GDM1 (cell line): ENCODE measurements at regions not wholly inside any gene's neighbourhood (a gene's known extent, or its start where the extent isn't known, plus 50 kb on each side); places are given as distances from the start of the nearest gene placed in this dataset.
A peak's percentile ranks its signal among the peaks of the same experiment; 100 is the strongest.
"Not testable (repeated sequence)": the region's sequence is repeated elsewhere in the genome, so short reads cannot be mapped to it uniquely, and the experiment has no call there.

Experiments
- DNase-seq: peaks from one replicate; lab custom pipeline; 2025; lab: John Stamatoyannopoulos, UW

DNA sequence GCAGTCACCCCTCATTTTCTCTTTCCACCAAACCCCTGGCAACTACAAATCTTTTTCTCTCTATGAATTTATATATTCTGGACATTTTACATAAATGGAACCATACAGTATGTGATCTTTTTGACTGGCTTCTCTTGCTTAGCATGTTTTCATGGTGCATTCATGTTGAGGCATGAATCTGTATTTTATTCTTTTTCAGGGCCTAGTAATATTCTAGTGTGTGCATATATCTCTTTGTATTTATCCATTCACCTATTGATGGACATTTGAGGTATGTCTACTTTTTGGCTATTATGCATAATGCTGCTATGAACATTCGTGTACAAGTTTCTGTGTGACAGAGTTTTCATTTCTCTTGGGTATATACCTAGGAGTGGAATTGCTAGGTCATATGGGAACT, 78.2 kb downstream of the HACD1 start:
- DNase-seq, result no peak

DNA sequence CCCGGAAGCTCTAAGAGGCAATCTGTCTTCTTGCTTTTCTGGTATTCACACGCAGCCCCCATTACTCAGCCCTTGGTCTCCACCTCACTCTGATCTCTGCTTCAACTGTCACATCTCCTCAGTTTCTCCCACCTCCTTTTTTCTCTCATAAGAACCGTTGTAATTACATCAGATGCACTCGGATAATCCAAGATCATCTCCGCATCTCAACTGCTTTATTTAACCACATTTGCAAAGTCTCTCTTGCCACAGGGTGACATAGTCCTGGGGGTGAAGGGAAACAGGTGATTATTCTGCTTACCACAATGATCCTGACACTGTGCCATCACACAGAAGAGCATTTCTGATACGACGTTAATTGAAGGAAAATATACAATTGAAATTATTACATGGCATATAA, 79.9 kb downstream of the HACD1 start:
- DNase-seq, result no peak

DNA sequence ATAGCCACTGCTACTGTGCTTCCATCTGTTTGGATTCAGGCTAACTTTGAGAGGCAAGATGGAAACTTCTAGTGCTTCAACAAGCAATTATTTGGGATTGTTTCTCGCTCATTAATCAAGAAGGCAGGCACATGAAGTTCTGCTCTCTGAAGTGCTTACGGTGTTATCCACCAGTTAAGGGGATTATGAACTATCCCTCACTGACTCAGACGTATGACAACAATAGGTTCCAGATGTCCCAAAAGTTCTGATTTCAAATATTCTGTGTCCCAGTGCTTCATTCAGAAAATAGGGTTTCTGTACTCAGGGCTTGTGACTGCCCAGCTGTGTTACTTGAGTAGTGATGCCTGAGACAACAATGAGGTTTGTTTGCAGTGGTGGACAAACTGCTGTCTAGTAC, 81.0 kb downstream of the HACD1 start:
- no peak for DNase-seq

DNA sequence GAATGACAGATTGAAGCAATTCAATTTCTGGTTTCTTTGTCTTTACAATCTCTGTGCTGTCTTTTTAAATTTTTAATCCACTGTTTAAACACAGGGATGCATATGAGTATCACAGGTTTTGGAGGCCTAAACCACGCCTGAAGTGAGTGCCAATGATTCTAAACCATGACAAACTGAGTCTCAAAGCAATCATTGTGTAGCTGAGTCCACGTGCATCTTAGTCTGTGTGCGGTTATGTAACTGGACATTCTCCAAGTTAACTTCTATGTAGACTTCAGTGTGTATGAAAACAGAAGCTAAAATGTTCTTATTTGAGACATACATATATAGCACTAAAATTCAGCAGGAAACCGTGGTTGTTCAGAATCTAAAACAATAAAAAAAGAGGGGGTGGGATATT, 79.3 kb upstream of the ST8SIA6 start:
- DNase-seq, result no peak

DNA sequence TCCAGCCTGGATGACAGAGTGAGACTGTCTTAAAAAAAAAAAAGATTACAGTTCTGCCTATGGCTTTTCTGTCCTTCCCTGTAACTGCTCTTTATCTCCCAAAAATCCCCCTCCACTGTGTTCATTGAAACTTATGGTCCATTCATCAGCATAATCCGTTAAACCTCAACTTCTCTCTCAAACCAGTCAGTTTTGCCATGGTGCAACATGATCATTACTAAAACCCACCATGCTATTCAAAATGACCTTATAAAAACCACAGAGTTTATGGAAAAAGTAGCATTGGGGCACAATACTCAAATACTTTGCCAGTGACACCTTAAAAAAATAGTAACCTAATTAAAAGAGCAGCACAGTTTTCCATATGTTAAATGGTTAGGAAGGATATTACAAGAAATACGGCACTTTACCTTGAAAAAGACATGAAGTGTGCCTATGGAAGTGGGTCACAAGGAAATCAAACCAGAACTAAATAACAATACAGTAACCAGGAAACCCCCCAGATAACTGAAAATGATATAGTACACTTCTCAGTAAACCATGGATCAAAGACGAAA, 74.0 kb upstream of the ST8SIA6 start:
- DNase-seq, result no peak

DNA sequence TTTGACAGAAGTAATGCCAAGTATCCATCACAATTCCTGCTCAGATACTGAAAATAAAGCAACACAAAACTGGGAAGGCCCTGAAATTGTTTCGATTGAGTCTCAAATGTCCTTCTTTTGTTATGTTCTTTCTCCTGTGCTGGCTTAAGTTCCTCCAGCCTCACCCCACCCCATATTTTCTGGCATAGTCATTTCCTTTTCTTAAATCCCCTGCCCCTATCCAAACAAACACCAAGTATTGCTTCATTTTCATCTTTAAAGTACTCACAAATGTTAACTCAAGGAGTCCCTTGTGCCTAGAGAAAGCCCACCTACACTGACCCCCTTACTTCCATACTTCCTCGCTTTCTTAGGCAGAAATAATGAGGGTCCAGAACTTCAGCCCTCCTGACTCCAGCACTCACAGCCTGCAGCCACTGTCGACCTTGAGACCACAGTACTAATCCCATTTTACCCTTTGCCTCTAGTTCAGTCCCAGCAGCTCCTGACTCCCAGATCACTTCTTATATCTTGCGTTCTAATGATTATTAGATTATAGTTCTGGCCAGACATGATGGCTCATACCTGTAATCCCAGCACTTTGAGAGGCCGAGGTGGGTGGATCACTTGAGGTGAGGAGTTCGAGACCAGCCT, 73.2 kb upstream of the ST8SIA6 start:
- DNase-seq, result peak; percentile 31

DNA sequence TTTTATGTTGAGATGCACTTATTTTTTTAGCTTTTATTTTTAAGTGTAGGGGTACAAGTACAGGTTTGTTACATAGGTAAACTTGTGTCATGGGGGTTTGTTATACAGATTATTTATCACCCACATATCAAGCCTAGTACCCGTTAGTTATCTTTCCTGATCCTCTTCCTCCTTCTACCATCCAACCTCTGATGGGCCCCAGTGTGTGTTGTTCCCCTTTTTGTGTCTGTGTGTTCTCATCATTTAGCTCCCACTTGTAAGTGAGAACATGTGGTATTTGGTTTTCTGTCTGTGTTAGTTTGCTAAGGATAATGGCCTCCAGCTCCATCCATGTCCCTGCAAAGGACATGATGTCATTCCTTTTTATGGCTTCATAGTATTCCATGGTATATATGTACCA, 72.2 kb upstream of the ST8SIA6 start:
- DNase-seq, result peak; percentile 27

DNA sequence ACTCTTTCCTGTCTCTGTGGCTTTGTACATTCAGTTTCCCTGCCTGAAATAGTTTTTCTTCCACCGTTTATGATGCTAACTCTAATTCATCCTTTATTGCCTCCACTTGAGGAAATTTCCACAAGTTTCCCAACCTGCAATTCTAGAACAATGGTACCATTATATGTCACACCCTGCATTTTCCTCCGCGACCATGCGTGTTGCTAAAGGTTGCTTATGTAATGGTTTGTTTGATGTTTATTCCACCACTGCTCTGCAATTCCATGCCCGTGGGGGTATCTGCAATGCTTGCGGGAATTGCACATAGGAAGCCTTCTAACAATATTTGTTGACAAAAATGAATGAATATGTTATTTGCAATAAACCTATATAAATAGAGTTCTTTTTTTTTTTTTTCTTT, 69.5 kb upstream of the ST8SIA6 start:
- DNase-seq, result no peak

DNA sequence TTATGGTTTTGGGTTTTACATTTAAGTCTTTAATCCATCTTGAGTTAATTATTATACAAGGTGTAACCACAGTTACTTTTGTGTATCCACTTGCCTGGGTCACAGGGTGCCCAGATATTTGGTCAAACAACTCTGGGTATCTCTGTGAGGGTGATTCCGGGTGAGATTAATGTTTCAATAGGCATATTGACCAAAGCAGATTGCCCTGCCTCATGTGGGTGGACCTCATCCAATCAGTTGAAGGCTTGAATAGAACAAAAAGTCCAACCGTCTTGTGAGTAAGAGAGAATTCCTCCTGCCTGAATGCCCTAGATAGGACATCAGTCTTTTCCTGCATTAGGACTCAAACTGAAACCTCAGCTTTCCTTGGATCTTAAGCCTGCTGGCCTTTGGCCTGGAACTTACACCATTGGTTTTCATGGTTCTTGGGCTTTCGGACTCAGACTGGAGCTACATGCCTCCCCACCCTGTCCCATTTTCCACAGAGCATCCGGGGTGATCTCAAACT, 68.9 kb upstream of the ST8SIA6 start:
- DNase-seq, result no peak

DNA sequence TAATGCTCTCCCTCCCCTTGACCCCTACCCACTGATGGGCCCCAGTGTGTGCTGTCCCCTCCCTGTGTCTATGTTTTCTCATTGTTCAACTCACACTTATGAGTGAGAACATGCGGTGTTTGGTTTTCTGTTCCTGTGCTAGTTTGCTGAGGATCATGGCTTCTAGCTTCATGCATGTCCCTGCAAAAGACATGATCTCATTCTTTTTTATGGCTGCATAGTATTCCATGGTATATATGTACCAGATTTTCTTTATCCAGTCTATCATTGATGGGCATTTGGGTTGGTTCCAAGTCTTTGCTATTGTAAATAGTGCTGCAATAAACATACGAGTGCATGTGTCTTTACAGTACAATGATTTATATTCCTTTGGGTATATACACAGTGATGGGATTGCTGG, 67.9 kb upstream of the ST8SIA6 start:
- not testable (repeated sequence) for DNase-seq

DNA sequence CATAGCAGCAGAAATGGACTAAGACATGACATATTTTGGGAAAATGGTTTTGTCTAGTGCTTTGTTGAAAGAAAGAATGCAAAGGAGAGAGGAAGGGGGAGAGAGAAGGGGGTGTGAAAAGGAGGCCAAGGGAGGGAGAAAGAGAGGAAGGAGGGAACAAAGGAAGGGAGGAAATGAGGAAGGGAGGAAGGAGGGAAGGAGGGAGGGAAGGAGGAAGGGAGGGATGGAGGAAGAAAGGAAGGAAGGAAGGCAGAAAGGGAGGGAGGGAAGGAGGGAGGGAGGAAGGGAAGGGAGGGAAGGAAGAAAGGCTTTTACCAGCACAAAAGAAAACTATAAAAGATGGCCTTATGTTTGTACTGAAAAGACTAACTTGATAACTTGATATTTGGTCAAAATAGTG, 65.1 kb upstream of the ST8SIA6 start:
- DNase-seq, result no peak

DNA sequence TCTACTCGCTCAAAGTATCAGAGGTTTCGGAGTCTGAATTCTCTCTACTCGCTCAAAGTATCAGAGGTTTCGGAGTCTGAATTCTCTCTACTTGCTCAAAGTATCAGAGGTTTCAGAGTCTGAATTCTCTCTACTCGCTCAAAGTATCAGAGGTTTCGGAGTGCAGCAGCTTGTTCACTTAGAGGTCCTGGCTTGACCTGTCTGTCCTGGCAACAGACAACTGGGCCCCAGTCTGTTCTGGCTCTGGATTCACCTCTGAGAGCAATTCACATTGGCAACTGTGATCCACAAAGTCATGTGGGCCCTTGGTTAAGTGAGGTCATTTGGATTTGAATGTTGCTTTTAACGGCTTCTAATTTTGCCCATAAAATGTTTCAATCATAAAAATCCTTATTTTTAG, 63.9 kb upstream of the ST8SIA6 start:
- DNase-seq, result no peak

DNA sequence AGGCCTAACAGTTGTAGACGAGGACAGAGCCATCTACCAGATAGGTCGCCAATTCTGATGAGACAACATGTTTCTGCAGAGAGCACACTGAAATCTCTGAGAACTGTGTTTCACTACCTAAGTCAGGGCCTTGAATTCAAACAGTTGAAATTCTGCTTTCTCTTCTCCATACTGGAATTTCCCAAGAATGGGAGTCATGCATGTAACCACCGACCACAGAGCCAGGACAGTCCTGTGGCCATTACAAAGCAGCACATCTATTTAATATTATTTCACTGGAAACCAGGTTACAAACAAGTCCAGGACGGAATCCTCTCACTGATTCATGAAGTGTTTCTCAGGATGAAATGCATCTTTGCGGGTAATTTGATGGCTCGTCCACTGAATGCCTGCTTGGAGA, 62.0 kb upstream of the ST8SIA6 start:
- DNase-seq, result no peak

DNA sequence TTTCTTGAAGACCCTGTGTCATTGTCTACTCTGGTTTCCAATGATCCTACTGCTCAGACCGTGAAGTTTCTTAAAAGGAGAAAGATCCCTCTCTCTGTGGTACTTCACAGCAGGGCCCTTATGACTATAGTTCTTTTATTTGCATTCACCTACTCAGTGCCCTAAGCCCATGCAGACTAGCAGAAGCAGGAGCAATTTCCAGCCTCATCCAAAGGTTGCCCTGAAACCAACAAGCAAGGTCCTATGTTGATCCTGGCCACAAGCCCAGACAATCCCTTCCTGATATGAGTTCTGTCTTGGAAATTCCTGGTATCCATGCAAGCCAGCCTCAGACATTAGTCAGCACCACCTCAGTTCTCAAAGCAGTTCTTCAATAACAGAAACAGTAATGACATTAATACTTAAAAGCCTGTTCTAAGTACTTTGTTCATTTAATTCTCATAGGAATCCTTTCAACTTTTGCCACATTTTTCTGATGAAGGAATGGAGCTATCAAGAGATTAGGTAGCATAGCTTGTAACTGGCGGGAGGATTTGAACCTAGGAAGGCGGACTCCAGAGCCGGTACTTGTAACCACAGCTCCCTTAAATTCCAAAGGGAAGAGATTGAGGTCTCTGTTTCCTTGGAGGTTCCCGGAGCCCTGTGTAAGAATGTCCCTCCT, 58.1 kb upstream of the ST8SIA6 start:
- no peak for DNase-seq

DNA sequence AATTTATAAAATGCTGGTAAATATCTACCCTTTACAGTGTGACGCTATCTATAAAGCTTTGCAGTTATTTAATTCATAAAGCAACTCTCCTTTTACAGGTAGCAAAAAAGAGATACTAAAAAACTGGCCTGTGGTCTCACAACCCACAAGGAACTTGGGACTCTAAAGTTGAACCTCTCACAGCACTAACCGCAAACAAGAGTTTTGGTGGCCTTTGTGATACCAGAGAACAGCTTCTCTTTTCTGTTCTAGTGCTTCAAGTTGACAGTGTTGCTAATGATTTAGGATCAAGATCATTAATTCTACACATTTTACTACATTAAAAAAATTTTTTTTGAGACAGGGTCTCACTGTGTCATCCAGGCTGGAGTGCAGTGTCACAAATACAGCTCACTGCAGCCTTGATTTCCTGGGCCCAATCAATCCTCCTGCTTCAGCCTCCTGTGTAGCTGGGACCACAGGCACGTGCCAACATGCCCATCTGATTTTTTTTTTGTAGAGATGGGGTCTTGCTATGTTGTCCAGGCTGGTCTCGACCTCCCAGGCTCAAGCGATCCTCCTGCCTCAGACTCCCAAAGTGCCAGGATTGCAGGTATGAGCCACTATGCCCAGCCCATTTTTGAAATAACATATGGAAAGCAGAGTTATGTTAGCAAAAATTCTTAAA, 56.0 kb upstream of the ST8SIA6 start:
- DNase-seq, result peak; percentile 75

DNA sequence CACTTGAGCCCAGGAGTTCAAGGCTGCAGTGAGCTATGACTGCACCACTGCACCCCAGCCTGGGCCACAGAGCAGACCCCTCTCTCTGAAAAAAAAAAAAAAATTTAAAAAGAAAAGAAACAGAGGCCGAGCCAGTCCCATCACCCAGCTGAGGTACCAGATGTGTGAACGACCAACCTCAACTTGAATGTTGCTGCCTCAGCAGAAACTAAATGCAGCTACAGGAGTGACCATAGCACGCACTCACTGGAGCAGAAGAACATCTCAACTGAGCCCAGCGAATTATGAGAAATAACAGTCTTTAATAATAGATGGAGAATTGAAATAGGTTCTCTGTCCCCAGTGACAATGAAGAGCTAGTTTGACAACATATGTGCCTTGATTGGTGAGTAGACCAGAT, 53.1 kb upstream of the ST8SIA6 start:
- DNase-seq, result no peak

DNA sequence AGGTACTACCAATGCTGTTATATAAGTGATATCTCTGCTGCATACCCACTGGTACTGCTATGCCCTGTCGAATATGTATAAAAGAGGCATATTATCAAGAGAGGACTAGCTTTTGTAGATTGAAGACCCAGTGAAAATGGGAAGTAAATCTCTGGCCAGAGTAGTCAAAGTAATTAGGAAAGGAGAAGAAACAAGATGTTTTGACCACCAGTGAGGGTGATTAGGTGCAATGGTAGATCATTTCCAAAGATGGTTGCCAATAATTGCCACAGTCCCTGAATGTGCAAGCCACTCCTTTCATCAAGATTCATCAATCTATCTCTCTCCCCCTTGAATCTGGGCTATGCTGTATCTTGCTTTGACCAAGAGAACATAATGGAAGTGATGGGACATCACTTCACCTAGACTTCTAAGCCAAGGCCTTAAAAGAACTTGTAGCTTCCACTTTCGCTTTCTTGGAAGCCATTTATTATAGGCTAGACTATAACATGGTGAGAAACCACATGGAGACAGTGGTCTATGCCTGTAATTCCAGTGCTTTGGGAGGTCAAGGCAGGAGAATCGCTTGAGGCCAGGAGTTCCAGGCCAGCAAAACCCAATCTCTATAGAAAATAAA, 52.6 kb upstream of the ST8SIA6 start:
- DNase-seq, result no peak

DNA sequence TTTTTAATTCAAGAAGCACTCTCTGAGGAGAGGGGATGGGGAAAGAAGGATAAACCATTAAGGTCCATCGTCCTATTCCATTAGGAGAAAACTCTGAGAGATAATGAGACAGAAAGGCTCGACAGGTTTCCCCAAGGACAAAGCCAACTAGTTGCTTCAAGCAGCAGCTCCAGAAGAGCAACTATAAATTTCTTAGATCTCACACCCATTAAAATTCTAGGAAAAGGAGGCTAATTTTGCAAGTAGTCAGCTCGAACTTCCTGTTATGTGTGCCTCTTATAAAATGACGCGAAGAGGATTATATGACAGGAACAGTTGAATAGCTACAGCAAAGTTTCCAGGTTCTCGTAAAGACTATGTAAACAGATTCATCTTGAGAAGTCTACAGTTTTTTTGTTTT, 52.0 kb upstream of the ST8SIA6 start:
- DNase-seq, result no peak

DNA sequence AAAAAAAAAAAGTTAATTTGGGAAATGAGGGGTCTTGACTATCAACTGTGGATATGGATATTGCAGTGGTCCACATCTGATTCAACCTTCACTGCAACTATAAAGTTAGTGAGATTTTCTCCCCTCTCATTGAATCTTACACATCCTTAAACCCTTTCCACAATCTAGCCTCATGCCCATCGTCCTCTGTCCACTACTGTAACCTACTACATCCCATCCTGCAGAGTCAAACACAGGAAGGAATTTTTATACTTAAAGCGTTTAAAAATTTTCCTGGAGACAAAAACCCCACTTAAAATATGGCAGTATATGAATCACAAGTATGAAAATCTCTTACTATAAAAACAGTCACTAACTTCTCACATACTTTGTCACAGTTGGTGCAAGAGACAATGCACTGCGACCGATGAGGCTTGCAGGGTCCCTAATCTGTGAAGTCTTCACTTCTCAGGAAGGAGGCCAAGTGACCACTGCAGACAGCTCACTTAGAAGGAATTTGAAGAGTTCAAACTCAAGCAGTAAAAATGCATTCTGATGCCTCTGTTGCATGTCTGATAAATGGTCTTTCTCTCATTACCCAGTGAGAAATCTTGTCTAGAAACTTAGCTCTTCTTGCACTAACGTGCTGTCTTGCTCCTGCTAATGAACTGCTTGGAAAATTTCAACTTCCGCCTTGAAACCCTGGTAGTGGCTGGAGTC, 50.3 kb upstream of the ST8SIA6 start:
- no peak for DNase-seq
